ENCODE measurements at regions not wholly inside any gene's neighbourhood (a gene's known extent, or its start where the extent isn't known, plus 50 kb on each side); places are given as distances from the start of the nearest gene placed in this dataset.
"Not testable (repeated sequence)": the region's sequence is repeated elsewhere in the genome, so short reads cannot be mapped to it uniquely, and the experiment has no call there.

- Histone ChIP-seq H3K9me3 (no peaks in the 10 kb centered on the region), H3K27me3 (ENCODE audit: low read depth) (no peaks in the 10 kb centered on the region), H3K36me3 (replicated peaks) (no peaks in the 10 kb centered on the region), H3K4me3 (no peak overlapping the region), H3K4me1 (no peaks in the 10 kb centered on the region)
- in situ Hi-C loops (cut with MboI; ENCODE audit: low sequenced_read_pairs): no loop called here
- DNase-seq (ENCODE audit: low spot score in 2 of 2): no peak
Measured at GRCh38 chr11:34731603-34732002, 110.7 kb downstream of the EHF start.

- no peaks in the 10 kb centered on the region for H3K36me3 ChIP-seq (replicated peaks)
- no peaks in the 10 kb centered on the region for H3K4me1 ChIP-seq
- H3K9me3 ChIP-seq: no peaks in the 10 kb centered on the region
- H3K27me3 ChIP-seq (ENCODE audit: low read depth): no peaks in the 10 kb centered on the region
- DNase-seq (ENCODE audit: low spot score in 2 of 2): no peak
- in situ Hi-C loops (cut with MboI; ENCODE audit: low sequenced_read_pairs): no loop called here
- H3K4me3 ChIP-seq: no peak overlapping the region
Measured at GRCh38 chr11:34730544-34731295, 109.8 kb downstream of the EHF start.

- Histone ChIP-seq H3K9me3 (no peaks in the 10 kb centered on the region), H3K27me3 (ENCODE audit: low read depth) (no peaks in the 10 kb centered on the region), H3K4me1 (no peaks in the 10 kb centered on the region), H3K36me3 (replicated peaks) (no peaks in the 10 kb centered on the region), H3K4me3 (no peak overlapping the region)
- no peak for DNase-seq (ENCODE audit: low spot score in 2 of 2)
- in situ Hi-C loops (cut with MboI; ENCODE audit: low sequenced_read_pairs): no loop called here
Measured at GRCh38 chr11:34728609-34729008, 107.7 kb downstream of the EHF start.

GRCh38 chr11:34727228-34727737 is 106.4 kb downstream of the EHF start:
- no peak for DNase-seq (ENCODE audit: low spot score in 2 of 2)
- no peaks in the 10 kb centered on the region for H3K4me1 ChIP-seq
- no peaks in the 10 kb centered on the region for H3K27me3 ChIP-seq (ENCODE audit: low read depth)
- H3K4me3 ChIP-seq: no peak overlapping the region
- in situ Hi-C loops (cut with MboI; ENCODE audit: low sequenced_read_pairs): no loop called here
- no peaks in the 10 kb centered on the region for H3K36me3 ChIP-seq (replicated peaks)
- H3K9me3 ChIP-seq: no peaks in the 10 kb centered on the region

- H3K27me3 ChIP-seq (ENCODE audit: low read depth): no peaks in the 10 kb centered on the region
- H3K4me3 ChIP-seq: no peak overlapping the region
- DNase-seq (ENCODE audit: low spot score in 2 of 2): no peak
- H3K36me3 ChIP-seq (replicated peaks): no peaks in the 10 kb centered on the region
- H3K4me1 ChIP-seq: no peaks in the 10 kb centered on the region
- no peaks in the 10 kb centered on the region for H3K9me3 ChIP-seq
- in situ Hi-C loops (cut with MboI; ENCODE audit: low sequenced_read_pairs): no loop called here
Measured at GRCh38 chr11:34724973-34725372, 104.1 kb downstream of the EHF start.

GRCh38 chr11:34721646-34722045 is 100.8 kb downstream of the EHF start:
- Histone ChIP-seq H3K9me3 (no peaks in the 10 kb centered on the region), H3K4me1 (no peaks in the 10 kb centered on the region), H3K27me3 (ENCODE audit: low read depth) (no peaks in the 10 kb centered on the region), H3K4me3 (no peak overlapping the region), H3K36me3 (replicated peaks) (no peaks in the 10 kb centered on the region)
- DNase-seq (ENCODE audit: low spot score in 2 of 2): no peak
- in situ Hi-C loops (cut with MboI; ENCODE audit: low sequenced_read_pairs): no loop called here

GRCh38 chr11:34719303-34719848 is 98.5 kb downstream of the EHF start:
- no peaks in the 10 kb centered on the region for H3K9me3 ChIP-seq
- DNase-seq (ENCODE audit: low spot score in 2 of 2): no peak
- no peaks in the 10 kb centered on the region for H3K4me1 ChIP-seq
- H3K27me3 ChIP-seq (ENCODE audit: low read depth): no peaks in the 10 kb centered on the region
- H3K4me3 ChIP-seq: no peak overlapping the region
- in situ Hi-C loops (cut with MboI; ENCODE audit: low sequenced_read_pairs): no loop called here
- H3K36me3 ChIP-seq (replicated peaks): no peaks in the 10 kb centered on the region

GRCh38 chr11:34713631-34714030 is 92.7 kb downstream of the EHF start:
- in situ Hi-C loops (cut with MboI; ENCODE audit: low sequenced_read_pairs); H3K4me1 ChIP-seq; H3K4me3 ChIP-seq; H3K27me3 ChIP-seq (ENCODE audit: low read depth); DNase-seq (ENCODE audit: low spot score in 2 of 2); H3K36me3 ChIP-seq (replicated peaks); H3K9me3 ChIP-seq: not testable (repeated sequence)
